Panc1 (cell line): ENCODE measurements at regions not wholly inside any gene's neighbourhood (a gene's known extent, or its start where the extent isn't known, plus 50 kb on each side); places are given as distances from the start of the nearest gene placed in this dataset.

Experiments used
- ATAC-seq: fragments of 200-7000 bp; cut with Tn5 transposase; 2 replicates; pipeline ENCODE4 v1.9.1; 2020; ENCODE audit warnings: mild to moderate bottlenecking, moderate library complexity
- BruUV-seq: library from RNA; stranded (reverse); fragments of 400-500 nt; replicated peaks from 2 replicates; lab custom pipeline; 2021; lab: Mats Ljungman, UMichigan
- CTCF ChIA-PET: fragments of 300-600 bp; sonication (Branson Sonifier 250); formaldehyde crosslinking; loops from one replicate; lab custom pipeline; 2022; ENCODE audit warnings: antibody characterized with exemption; lab: Charles Lee
- POLR2A ChIA-PET: fragments of 300-600 bp; sonication (Branson Sonifier 250); formaldehyde crosslinking; loops from one replicate; lab custom pipeline; 2022; ENCODE audit warnings: antibody characterized with exemption; lab: Charles Lee
- DNase-seq: peaks from one replicate; pipeline ENCODE4 v3.0.0-alpha.2; 2010; ENCODE audit warnings: low read depth, low spot score
- H3K27ac ChIP-seq: 2 replicates; pipeline ENCODE4 v1.5.1; 2011; ENCODE audit warnings: mild to moderate bottlenecking, low read length, inconsistent platforms
- H3K27me3 ChIP-seq: fragments of 200-500 bp; sonication (Bioruptor generic); 2 replicates; pipeline ENCODE4 v1.6.0; 2014; ENCODE audit warnings: low read length, inconsistent platforms; ENCODE audit not compliant: control insufficient read depth, insufficient read depth
- H3K36me3 ChIP-seq: fragments of 200-500 bp; sonication (Bioruptor generic); 2 replicates; pipeline ENCODE4 v1.5.1; 2014; ENCODE audit warnings: inconsistent platforms, mild to moderate bottlenecking, low read length, moderate library complexity; ENCODE audit not compliant: control insufficient read depth, insufficient read depth
- H3K4me1 ChIP-seq: 2 replicates; pipeline ENCODE4 v1.5.1; 2011; ENCODE audit warnings: inconsistent platforms, mild to moderate bottlenecking, low read length, moderate library complexity; ENCODE audit not compliant: control insufficient read depth, insufficient read depth
- H3K4me3 ChIP-seq, 2 experiments: 2 replicates each; pipeline ENCODE4 v1.5.1; 2011 to 2012; ENCODE audit warnings: low read depth in 2 of 2, low read length in 2 of 2, mild to moderate bottlenecking in 2 of 2, inconsistent platforms in 1 of 2, moderate library complexity in 1 of 2
- H3K9me3 ChIP-seq: fragments of 200-500 bp; sonication (Bioruptor generic); 2 replicates; pipeline ENCODE4 v1.5.1; 2014; ENCODE audit warnings: low read depth, mild to moderate bottlenecking, inconsistent platforms, low read length, moderate library complexity; ENCODE audit not compliant: control insufficient read depth, insufficient read depth
- POLR2AphosphoS5 ChIP-seq: IDR thresholded peaks from 2 replicates; pipeline ENCODE4 v1.6.1; 2012; ENCODE audit warnings: mild to moderate bottlenecking, low read depth, low read length, moderate library complexity
- SIN3A ChIP-seq: IDR thresholded peaks from 2 replicates; pipeline ENCODE4 v1.6.1; 2012; ENCODE audit warnings: low read depth, mild to moderate bottlenecking, low read length, moderate library complexity, borderline replicate concordance; ENCODE audit not compliant: insufficient read depth
- TCF7L2 ChIP-seq: IDR thresholded peaks from 2 replicates; pipeline ENCODE4 v1.6.1; 2011; ENCODE audit warnings: mild to moderate bottlenecking, low read depth, low read length, inconsistent platforms
- in situ Hi-C: cut with HindIII; loops from 2 replicates; pipeline ENCODE4 v1.10.0; 2016; ENCODE audit warnings: low sequenced_read_pairs, low pct_unique_long_range_greater_than_20kb
- intact Hi-C: fragments of 100-400 bp; cut with micrococcal nuclease; formaldehyde crosslinking; loops from one replicate; pipeline ENCODE4 v1.10.0; 2022; ENCODE audit not compliant: unreplicated experiment
- TF ChIP-seq, protein P1 (sequence below), 2 experiments: IDR thresholded peaks; 2 replicates each; pipeline ENCODE4 v1.6.1; 2011 to 2012; ENCODE audit warnings: low read depth in 2 of 2, control low read depth in 1 of 2, low read length in 1 of 2, mild to moderate bottlenecking in 1 of 2, moderate library complexity in 1 of 2; ENCODE audit not compliant: insufficient read depth in 1 of 2
- TF ChIP-seq, protein P2 (sequence below): fragments of 450-650 bp; IDR thresholded peaks from 2 replicates; pipeline ENCODE4 v1.5.1; 2017; ENCODE audit warnings: mild to moderate bottlenecking

DNA sequence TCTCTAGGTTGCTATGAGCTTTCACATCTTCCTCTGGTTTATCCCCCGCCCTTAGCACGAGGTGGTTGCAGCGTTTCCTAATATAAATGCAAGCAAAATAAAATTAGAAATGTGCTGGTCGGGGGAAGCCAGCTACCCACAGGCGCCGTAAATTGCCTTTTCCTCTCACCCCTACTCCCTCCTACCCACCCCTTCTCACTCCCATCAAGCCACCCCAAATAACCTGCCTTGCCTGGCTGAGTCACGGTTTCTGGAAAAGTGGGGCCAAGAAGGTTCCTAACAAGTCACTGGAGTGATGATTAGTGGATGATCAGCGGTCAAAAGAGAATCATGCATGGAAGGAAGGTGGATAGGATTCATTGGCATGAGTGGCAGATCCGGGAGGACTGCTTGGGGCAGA is 120.9 kb upstream of the RBFOX1 start:
- intact Hi-C loops (no loop called here), in situ Hi-C loops (no loop called here)
- CTCF ChIA-PET: no interaction called here
- H3K9me3 ChIP-seq: no peaks in the 10 kb centered on the region
- ATAC-seq: no peak
- no peaks in the 10 kb centered on the region for H3K4me1 ChIP-seq
- no peak for DNase-seq
- H3K4me3 ChIP-seq: no peak overlapping the region
- no TSS peak for BruUV-seq
- H3K27ac ChIP-seq: no peak overlapping the region
- H3K27me3 ChIP-seq: no peaks in the 10 kb centered on the region
- TF ChIP-seq TCF7L2 (no peak), POLR2AphosphoS5 (no peak), SIN3A (no peak)
- TF ChIP-seq, protein P1, sequence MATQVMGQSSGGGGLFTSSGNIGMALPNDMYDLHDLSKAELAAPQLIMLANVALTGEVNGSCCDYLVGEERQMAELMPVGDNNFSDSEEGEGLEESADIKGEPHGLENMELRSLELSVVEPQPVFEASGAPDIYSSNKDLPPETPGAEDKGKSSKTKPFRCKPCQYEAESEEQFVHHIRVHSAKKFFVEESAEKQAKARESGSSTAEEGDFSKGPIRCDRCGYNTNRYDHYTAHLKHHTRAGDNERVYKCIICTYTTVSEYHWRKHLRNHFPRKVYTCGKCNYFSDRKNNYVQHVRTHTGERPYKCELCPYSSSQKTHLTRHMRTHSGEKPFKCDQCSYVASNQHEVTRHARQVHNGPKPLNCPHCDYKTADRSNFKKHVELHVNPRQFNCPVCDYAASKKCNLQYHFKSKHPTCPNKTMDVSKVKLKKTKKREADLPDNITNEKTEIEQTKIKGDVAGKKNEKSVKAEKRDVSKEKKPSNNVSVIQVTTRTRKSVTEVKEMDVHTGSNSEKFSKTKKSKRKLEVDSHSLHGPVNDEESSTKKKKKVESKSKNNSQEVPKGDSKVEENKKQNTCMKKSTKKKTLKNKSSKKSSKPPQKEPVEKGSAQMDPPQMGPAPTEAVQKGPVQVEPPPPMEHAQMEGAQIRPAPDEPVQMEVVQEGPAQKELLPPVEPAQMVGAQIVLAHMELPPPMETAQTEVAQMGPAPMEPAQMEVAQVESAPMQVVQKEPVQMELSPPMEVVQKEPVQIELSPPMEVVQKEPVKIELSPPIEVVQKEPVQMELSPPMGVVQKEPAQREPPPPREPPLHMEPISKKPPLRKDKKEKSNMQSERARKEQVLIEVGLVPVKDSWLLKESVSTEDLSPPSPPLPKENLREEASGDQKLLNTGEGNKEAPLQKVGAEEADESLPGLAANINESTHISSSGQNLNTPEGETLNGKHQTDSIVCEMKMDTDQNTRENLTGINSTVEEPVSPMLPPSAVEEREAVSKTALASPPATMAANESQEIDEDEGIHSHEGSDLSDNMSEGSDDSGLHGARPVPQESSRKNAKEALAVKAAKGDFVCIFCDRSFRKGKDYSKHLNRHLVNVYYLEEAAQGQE (IDR thresholded peaks at IDR 0.05; ENCODE audit: insufficient read depth in 1 of 2, low read depth in 2 of 2, low read length in 1 of 2): no peak
- TF ChIP-seq, protein P2, sequence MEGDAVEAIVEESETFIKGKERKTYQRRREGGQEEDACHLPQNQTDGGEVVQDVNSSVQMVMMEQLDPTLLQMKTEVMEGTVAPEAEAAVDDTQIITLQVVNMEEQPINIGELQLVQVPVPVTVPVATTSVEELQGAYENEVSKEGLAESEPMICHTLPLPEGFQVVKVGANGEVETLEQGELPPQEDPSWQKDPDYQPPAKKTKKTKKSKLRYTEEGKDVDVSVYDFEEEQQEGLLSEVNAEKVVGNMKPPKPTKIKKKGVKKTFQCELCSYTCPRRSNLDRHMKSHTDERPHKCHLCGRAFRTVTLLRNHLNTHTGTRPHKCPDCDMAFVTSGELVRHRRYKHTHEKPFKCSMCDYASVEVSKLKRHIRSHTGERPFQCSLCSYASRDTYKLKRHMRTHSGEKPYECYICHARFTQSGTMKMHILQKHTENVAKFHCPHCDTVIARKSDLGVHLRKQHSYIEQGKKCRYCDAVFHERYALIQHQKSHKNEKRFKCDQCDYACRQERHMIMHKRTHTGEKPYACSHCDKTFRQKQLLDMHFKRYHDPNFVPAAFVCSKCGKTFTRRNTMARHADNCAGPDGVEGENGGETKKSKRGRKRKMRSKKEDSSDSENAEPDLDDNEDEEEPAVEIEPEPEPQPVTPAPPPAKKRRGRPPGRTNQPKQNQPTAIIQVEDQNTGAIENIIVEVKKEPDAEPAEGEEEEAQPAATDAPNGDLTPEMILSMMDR: no peak
- POLR2A ChIA-PET: no interaction called here
- no peaks in the 10 kb centered on the region for H3K36me3 ChIP-seq

DNA sequence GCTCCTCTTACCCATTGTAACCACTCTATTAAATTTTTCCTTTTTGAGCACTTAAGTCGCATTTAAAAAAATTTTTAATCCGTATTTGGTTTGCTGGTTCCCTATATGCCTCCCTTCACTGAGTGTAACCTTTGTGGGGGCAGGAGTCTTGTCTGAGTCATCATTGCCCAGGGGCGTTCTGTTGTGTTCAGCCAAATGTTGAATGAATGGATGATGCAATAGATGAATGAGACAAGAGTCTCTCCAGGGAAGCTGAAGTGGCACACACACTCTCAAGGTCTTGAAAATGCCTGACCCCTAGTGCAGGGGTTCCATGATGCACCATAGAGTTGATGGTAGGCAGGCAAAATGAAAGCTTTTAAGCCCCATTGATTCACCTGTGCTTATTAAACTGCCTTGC is 123.0 kb upstream of the RBFOX1 start:
- no peaks in the 10 kb centered on the region for H3K4me1 ChIP-seq
- TF ChIP-seq SIN3A: no peak
- TF ChIP-seq TCF7L2: no peak
- TF ChIP-seq, protein P2: no peak
- TF ChIP-seq, protein P1 (IDR thresholded peaks at IDR 0.05; ENCODE audit: insufficient read depth in 1 of 2, low read depth in 2 of 2, low read length in 1 of 2): no peak
- TF ChIP-seq POLR2AphosphoS5: no peak
- ChIA-PET POLR2A (no interaction called here), CTCF (no interaction called here)
- H3K9me3 ChIP-seq: no peaks in the 10 kb centered on the region
- no peak for ATAC-seq
- DNase-seq: no peak
- intact Hi-C loops (no loop called here), in situ Hi-C loops (no loop called here)
- H3K27ac ChIP-seq: no peak overlapping the region
- no peaks in the 10 kb centered on the region for H3K27me3 ChIP-seq
- H3K36me3 ChIP-seq: no peaks in the 10 kb centered on the region
- H3K4me3 ChIP-seq: no peak overlapping the region
- BruUV-seq: no TSS peak
